ENCODE measurements at regions not wholly inside any gene's neighbourhood (a gene's known extent, or its start where the extent isn't known, plus 50 kb on each side); places are given as distances from the start of the nearest gene placed in this dataset.

DNA sequence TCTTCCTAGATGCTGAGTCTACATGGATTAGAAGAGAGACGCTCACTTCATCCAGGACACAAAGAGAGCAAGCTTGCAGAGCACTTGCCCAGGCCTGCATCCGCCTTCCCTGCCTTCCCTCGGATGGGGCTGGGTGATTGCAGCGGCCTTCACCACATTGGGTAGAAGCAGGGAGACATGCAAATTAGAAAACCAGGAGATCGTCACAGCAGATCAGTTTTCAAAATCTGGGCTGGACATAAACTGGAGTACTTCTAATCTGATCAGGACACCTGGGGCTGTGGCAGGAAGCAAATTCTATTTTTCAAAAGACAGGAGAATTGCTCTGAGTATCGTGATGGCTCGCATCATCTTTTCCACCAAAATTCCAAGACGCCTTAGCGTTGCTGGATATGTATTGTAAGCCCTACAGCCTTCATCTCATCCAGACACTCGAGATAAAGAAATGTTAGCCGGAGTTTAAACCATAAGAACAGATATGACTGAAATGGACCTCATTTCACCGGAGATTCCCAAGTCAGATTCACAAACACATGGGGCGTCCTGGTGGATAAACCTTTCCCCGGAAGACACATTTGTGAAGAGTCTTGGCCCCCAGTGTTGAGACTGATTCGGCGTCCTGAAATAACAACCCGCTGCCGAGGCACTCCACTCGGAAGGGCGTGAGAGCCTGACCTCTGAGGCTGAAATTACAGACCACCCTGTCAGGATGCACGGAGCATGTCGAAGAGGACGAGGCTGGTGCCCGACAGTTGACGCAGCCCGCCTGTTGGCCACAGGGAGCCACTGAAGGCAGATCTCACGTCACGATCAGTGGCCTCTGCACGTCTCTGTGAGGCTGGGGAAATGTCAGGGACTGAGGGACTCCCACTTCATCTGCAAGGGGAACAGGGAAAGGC is 91.2 kb upstream of the PARD3 start:
- intact Hi-C loops (cut with micrococcal nuclease; ENCODE audit: unreplicated experiment): no loop called here
- DNase-seq (ENCODE audit: low spot score) (peak; percentile 20), ATAC-seq (peak; percentile 96), FAIRE-seq (peak; percentile 12)
- no TSS peak for BruUV-seq (replicated peaks)
- peaks cover 15% of the 10 kb centered on the region for H3K4me1 ChIP-seq (ENCODE audit: insufficient read depth, low read length)
- H3K79me2 ChIP-seq (ENCODE audit: insufficient read depth, low read length): no peaks in the 10 kb centered on the region
- no peak overlapping the region for H3K9ac ChIP-seq (ENCODE audit: insufficient read depth, low read depth, low read length)
- in situ Hi-C loops (cut with HindIII; ENCODE audit: extremely low pct_ligation_motif_present, low pct_unique_long_range_greater_than_20kb): no loop called here
- no peaks in the 10 kb centered on the region for H3K9me3 ChIP-seq (ENCODE audit: low read length)
- no peaks in the 10 kb centered on the region for H3K36me3 ChIP-seq (replicated peaks in 1 of 2; ENCODE audit: control insufficient read depth in 1 of 2, insufficient read depth in 2 of 2, low read length in 2 of 2)
- 0 out of 5 replicates have a peak, but pooled peaks cover 0 to 4% of the 10 kb centered on the region in 2 experiments for H3K27me3 ChIP-seq (ENCODE audit: control insufficient read depth in 1 of 2, insufficient read depth in 2 of 2, low read length in 2 of 2)
- ChIA-PET POLR2A (no interaction called here), CTCF (ENCODE audit: low intra/inter-chr PET ratio, low total read pairs) (no interaction called here)
- no peak overlapping the region for H3K27ac ChIP-seq (ENCODE audit: extremely low read length, insufficient read depth, low read length)
- TF ChIP-seq ZNF136 (CRISPR knock-in tag; IDR thresholded peaks at IDR 0.05; ENCODE audit: low read depth) (no peak), NFYC (CRISPR knock-in tag; IDR thresholded peaks at IDR 0.05) (no peak), SKIL (CRISPR knock-in tag; IDR thresholded peaks at IDR 0.05; ENCODE audit: borderline replicate concordance) (no peak), ZNF382 (CRISPR knock-in tag; IDR thresholded peaks at IDR 0.05; ENCODE audit: borderline replicate concordance) (no peak), KDM5B (CRISPR knock-in tag; IDR thresholded peaks at IDR 0.05; ENCODE audit: borderline replicate concordance) (no peak), ZNF333 (CRISPR knock-in tag; IDR thresholded peaks at IDR 0.05; ENCODE audit: borderline replicate concordance) (no peak), PRDM15 (CRISPR knock-in tag; IDR thresholded peaks at IDR 0.05) (peak; percentile 26; the same call in 1 of the 2 replicates), ZNF331 (CRISPR knock-in tag; IDR thresholded peaks at IDR 0.05) (peak; percentile 58; the same call in 1 of the 2 replicates), YEATS2 (CRISPR knock-in tag; IDR thresholded peaks at IDR 0.05; ENCODE audit: borderline replicate concordance) (no peak)
- TF ChIP-seq, protein P1, sequence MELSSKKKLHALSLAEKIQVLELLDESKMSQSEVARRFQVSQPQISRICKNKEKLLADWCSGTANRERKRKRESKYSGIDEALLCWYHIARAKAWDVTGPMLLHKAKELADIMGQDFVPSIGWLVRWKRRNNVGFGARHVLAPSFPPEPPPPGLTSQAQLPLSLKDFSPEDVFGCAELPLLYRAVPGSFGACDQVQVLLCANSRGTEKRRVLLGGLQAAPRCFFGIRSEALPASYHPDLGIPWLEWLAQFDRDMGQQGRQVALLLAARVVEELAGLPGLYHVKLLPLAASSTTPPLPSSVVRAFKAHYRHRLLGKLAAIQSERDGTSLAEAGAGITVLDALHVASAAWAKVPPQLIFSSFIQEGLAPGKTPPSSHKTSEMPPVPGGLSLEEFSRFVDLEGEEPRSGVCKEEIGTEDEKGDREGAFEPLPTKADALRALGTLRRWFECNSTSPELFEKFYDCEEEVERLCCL (CRISPR knock-in tag; IDR thresholded peaks at IDR 0.05; ENCODE audit: borderline replicate concordance): no peak
- H3K4me3 ChIP-seq (replicated peaks in 1 of 3; ENCODE audit: insufficient read depth in 1 of 3, low read depth in 2 of 3, low read length in 3 of 3): no peak overlapping the region
- peak overlapping the region; percentile 28; the same call in 1 of the 2 replicates for H3K4me2 ChIP-seq (ENCODE audit: low read depth, low read length)
- 56% methylated on average over 20 of the region's 29 CpGs for WGBS (ENCODE audit: low lambda C conversion rate)
- no peaks in the 10 kb centered on the region for H4K20me1 ChIP-seq (ENCODE audit: insufficient read depth, low read length)
- no peak overlapping the region for H2AFZ ChIP-seq (ENCODE audit: low read length)
